Stomach (tissue), 4 donors: ENCODE measurements at regions not wholly inside any gene's neighbourhood (a gene's known extent, or its start where the extent isn't known, plus 50 kb on each side); places are given as distances from the start of the nearest gene placed in this dataset.

Experiments
- POLR2A ChIP-seq, 4 donors: fragments of 450-650 bp; IDR thresholded peaks; one replicate each; pipeline ENCODE4 v1.6.1; 2016; ENCODE audit warnings: antibody characterized with exemption in 4 of 4, control low read depth in 2 of 4, mild to moderate bottlenecking in 1 of 4, moderate library complexity in 1 of 4
- TF ChIP-seq, protein P1 (sequence below), 7 experiments: fragments of 450-650 bp in 4 of 7; fragments of 200-600 bp in 3 of 7; sonication (generic) in 3 of 7; IDR thresholded peaks; one replicate each; pipeline ENCODE4 v1.5.1; 2016 to 2019; ENCODE audit warnings: antibody characterized with exemption in 7 of 7, control low read depth in 2 of 7, mild to moderate bottlenecking in 1 of 7

- no peak for TF ChIP-seq POLR2A (IDR thresholded peaks at IDR 0.05)
- TF ChIP-seq, protein P1, sequence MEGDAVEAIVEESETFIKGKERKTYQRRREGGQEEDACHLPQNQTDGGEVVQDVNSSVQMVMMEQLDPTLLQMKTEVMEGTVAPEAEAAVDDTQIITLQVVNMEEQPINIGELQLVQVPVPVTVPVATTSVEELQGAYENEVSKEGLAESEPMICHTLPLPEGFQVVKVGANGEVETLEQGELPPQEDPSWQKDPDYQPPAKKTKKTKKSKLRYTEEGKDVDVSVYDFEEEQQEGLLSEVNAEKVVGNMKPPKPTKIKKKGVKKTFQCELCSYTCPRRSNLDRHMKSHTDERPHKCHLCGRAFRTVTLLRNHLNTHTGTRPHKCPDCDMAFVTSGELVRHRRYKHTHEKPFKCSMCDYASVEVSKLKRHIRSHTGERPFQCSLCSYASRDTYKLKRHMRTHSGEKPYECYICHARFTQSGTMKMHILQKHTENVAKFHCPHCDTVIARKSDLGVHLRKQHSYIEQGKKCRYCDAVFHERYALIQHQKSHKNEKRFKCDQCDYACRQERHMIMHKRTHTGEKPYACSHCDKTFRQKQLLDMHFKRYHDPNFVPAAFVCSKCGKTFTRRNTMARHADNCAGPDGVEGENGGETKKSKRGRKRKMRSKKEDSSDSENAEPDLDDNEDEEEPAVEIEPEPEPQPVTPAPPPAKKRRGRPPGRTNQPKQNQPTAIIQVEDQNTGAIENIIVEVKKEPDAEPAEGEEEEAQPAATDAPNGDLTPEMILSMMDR (IDR thresholded peaks at IDR 0.05): peak in 3 of 7 experiments; percentile 6 to 26 (median 10)
Measured at GRCh38 chr9:117927354-117927753, 223.2 kb downstream of the TLR4 start.
